HL-60 (cell line): ENCODE measurements at regions not wholly inside any gene's neighbourhood (a gene's known extent, or its start where the extent isn't known, plus 50 kb on each side); places are given as distances from the start of the nearest gene placed in this dataset.

Experiments used
- CTCF ChIP-seq: IDR thresholded peaks from one replicate; pipeline ENCODE4 v1.5.1; 2011; ENCODE audit warnings: low read length, control low read depth, inconsistent platforms; ENCODE audit not compliant: insufficient read depth
- GABPA ChIP-seq: IDR thresholded peaks from 2 replicates; pipeline ENCODE4 v1.6.1; 2012; ENCODE audit warnings: low read depth
- POLR2AphosphoS5 ChIP-seq: IDR thresholded peaks from 2 replicates; pipeline ENCODE4 v1.6.1; 2012; ENCODE audit warnings: low read depth
- SPI1 ChIP-seq: IDR thresholded peaks from 2 replicates; pipeline ENCODE4 v1.6.1; 2012; ENCODE audit warnings: low read depth, mild to moderate bottlenecking, borderline replicate concordance
- TF ChIP-seq, protein P1 (sequence below): IDR thresholded peaks from 2 replicates; pipeline ENCODE4 v1.6.1; 2012; ENCODE audit warnings: low read depth; ENCODE audit not compliant: insufficient replicate concordance

DNA sequence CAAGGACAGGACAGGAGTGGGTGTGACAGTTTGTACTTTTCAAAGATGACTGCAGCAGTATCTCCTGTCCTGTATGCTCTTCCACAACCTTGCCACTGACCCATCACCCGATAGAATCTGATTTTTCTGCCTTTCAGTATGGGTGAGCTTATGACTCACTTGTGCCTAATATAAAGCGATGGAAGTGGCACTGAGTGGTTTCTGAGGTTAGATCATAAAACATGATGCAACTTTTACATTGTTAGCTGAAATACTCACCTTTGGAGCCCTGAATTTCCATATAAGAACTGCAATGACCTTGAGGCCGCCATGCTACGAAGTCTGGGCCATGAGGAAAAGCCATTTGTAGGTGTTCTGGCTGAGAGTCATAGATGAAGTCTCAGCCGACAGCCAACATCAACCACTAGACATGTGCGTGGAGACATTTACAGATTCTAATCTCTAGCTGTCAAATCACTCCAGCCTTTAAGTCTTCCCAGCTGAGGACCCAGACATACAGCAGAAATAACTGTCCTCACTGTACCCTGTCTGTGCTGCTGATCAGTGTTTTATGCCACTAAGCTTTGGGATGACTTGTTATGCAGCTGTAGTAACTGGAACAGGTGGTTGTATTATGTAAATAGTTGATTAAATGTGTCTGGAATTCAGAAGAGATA, 105.9 kb upstream of the ARHGAP20 start:
- TF ChIP-seq CTCF (no peak), POLR2AphosphoS5 (no peak), GABPA (no peak), SPI1 (no peak)
- TF ChIP-seq, protein P1, sequence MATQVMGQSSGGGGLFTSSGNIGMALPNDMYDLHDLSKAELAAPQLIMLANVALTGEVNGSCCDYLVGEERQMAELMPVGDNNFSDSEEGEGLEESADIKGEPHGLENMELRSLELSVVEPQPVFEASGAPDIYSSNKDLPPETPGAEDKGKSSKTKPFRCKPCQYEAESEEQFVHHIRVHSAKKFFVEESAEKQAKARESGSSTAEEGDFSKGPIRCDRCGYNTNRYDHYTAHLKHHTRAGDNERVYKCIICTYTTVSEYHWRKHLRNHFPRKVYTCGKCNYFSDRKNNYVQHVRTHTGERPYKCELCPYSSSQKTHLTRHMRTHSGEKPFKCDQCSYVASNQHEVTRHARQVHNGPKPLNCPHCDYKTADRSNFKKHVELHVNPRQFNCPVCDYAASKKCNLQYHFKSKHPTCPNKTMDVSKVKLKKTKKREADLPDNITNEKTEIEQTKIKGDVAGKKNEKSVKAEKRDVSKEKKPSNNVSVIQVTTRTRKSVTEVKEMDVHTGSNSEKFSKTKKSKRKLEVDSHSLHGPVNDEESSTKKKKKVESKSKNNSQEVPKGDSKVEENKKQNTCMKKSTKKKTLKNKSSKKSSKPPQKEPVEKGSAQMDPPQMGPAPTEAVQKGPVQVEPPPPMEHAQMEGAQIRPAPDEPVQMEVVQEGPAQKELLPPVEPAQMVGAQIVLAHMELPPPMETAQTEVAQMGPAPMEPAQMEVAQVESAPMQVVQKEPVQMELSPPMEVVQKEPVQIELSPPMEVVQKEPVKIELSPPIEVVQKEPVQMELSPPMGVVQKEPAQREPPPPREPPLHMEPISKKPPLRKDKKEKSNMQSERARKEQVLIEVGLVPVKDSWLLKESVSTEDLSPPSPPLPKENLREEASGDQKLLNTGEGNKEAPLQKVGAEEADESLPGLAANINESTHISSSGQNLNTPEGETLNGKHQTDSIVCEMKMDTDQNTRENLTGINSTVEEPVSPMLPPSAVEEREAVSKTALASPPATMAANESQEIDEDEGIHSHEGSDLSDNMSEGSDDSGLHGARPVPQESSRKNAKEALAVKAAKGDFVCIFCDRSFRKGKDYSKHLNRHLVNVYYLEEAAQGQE, result no peak
